GM19397 (cell line): ENCODE measurements at regions not wholly inside any gene's neighbourhood (a gene's known extent, or its start where the extent isn't known, plus 50 kb on each side); places are given as distances from the start of the nearest gene placed in this dataset.
"Not testable (repeated sequence)": the region's sequence is repeated elsewhere in the genome, so short reads cannot be mapped to it uniquely, and the experiment has no call there.

ENCODE experiments used
- ATAC-seq: cut with Tn5 transposase; IDR thresholded peaks from one replicate; pipeline ENCODE4 v1.9.1; 2021; ENCODE audit warnings: mild to moderate bottlenecking, moderate library complexity; ENCODE audit not compliant: unreplicated experiment

DNA sequence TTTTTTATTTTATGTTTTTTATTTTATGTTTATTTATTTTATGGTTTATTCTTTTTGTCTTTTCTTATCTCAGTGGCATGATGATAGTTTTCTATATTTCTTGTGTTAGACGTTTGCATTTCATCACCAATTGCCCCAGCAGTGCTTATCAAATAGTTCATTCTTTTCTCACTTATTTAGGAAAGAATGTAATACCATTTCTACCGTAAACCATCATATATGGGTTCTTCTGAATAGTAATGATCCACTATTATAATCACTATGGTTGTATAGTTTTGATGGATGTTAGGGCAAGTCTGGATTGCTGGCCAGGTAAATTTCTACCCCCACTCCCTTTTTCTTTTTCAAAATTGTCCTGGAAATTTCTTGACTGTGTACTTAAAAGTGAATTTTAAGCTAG is 134.6 kb upstream of the FBXO33 start:
- no peak for ATAC-seq

GRCh38 chr14:39563361-39563760 is 131.1 kb upstream of the FBXO33 start:
- no peak for ATAC-seq

DNA sequence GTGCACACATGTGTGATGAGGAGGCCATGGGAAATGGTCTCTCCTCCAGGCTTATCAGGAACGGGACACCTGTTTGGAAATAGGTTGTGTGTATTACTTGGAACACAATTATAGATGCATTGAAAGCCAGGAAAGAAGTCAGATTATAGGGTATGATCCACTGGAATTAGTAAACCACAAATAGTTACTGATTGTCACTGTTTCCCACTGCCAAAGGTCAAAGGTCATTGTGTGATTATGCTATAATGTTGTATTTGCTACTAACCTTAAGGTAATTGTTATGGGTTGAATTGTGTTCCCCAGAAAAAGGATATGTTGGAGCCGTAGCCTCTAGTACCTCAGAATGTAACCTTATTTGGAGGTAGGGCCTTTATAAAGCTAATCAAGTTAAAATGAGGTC is 129.9 kb upstream of the FBXO33 start:
- ATAC-seq = no peak

GRCh38 chr14:39558525-39558924 is 126.3 kb upstream of the FBXO33 start:
- ATAC-seq = no peak

- no peak for ATAC-seq
Observed at GRCh38 chr14:39555749-39556148, 123.5 kb upstream of the FBXO33 start.

DNA sequence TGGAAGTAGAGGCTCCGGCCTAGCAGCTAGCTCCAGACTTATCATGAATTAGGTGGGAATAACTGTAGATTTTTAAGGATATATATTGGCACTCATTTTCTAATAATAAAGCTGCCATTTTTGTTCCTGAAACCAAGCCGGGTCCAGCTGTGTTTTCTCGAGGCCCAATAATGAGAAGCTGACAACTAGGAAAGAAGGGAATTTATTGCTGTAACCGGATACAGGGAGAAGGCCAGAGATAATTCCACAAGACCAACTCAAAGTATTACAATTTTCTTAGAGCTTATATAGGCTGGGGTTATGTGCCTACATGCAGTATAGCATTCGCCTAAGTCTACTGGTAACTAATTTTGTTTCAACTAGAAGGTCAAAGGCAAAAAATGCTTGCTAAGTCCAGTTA is 122.3 kb upstream of the FBXO33 start:
- no peak for ATAC-seq

- no peak for ATAC-seq
Observed at GRCh38 chr14:39548358-39548757, 116.1 kb upstream of the FBXO33 start.

DNA sequence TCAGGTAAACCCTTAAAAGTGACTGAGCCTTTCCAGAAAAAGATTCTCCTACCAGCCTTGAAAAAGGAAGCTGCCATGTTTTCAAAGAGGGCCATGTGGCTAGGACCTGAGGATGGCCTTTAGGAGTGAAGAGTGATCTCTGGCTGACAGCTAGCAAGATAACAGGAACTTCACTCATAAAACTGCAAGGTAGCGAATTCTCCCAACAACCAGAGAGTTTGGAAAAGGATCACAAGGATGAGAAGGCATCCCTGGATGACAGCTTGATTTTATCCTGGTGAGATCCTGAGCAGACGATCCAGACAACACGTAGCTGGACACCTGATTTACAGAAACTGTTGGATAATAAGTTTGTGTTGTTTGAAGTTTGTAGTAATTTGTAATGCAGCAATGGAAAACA is 115.6 kb upstream of the FBXO33 start:
- no peak for ATAC-seq

DNA sequence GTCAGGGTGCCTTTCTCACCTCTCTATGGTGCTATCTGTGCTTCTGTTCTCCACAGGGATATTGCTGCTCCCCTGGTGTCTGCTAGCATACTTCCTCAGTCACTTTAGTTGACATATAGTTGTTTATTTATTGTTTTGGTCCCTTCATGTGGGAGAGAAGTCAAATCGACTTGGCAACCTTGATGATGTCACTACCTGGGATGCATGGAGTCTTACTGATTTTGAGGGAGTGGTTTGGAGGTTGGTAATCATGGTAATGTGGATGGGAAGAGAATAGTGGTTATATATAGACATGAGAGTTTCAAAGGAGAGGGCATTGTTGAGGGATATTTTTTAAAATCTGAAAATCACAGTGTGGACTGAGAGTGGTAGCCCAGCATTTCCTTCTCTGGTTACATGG is 73.6 kb upstream of the FBXO33 start:
- no peak for ATAC-seq

DNA sequence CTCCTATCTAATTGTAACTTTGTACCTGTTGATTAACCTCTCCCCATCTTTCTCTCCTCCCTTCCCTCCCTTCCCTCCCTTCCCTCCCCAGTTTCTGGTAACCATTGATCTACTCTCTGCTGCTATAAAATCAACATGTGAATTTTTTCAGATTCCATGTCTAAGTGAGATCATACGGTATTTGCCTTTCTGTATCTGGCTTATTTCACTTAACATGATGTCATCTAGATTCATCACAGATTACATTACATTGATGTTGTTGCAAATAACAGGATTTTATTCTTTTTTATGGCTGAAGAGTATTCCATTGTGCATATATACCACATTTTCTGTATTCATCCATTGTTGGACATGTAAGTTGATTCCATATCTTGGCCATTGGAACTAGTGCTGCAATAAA is 68.0 kb upstream of the FBXO33 start:
- no peak for ATAC-seq

GRCh38 chr14:39499514-39499913 is 67.3 kb upstream of the FBXO33 start:
- ATAC-seq = no peak

GRCh38 chr14:39497677-39498076 is 65.4 kb upstream of the FBXO33 start:
- not testable (repeated sequence) for ATAC-seq

DNA sequence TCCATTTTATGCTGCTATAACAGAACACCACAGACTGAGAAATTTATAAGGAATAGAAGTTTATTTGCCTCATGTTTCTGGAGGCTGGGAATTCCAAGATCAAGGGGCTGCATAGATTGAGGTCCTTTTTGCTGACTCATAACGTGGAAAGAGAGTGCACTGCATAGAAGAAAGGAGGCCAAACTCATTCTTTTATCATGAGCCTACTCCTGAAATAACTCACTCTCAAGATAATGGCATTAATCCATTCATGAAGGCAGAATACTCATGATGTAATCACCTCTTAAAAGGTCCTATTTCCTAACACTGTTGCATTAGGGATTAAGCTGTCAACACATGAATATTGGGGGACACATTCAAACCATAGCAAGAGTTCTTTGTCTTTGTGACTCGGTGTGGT is 60.0 kb upstream of the FBXO33 start:
- ATAC-seq = no peak

DNA sequence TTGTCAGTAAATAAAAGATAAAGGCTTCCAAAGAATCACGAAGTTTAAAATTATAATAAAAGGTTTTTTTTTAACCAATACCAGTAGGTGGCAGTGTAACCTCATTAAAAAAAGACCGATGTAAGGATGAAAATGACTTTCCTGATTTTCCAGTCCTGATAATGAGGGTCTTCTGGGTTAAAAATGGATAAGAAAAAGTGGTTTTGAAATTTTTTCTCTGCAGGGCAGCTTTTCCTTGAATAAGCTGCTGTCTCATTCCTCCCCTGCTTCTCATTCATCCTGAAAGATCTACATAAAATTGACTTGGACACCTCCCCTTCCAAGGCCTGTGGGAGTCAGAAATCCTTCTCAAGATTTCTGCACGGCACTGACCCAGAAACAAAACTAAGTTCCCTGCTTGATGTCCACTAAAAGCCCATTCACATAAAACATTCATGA is 58.9 kb upstream of the FBXO33 start:
- ATAC-seq = no peak

GRCh38 chr14:39488600-39488999 is 56.4 kb upstream of the FBXO33 start:
- ATAC-seq = no peak

- no peak for ATAC-seq
Observed at GRCh38 chr14:39483682-39484081, 51.4 kb upstream of the FBXO33 start.
